K562 (cell line): ENCODE measurements at regions not wholly inside any gene's neighbourhood (a gene's known extent, or its start where the extent isn't known, plus 50 kb on each side); places are given as distances from the start of the nearest gene placed in this dataset.

Source experiments
- CBFB ChIP-seq: sonication (generic); formaldehyde crosslinking; IDR thresholded peaks from 2 replicates; pipeline ENCODE4 v1.4.0; 2020; ENCODE audit warnings: mild to moderate bottlenecking, missing genetic modification reagents
- HDGF ChIP-seq: fragments of 450-650 bp; IDR thresholded peaks from 2 replicates; pipeline ENCODE4 v1.6.1; 2016
- RBM22 ChIP-seq: fragments of 200-400 bp; formaldehyde crosslinking; IDR thresholded peaks from 2 replicates; pipeline ENCODE4 v1.6.1; 2018; ENCODE audit warnings: low read length, low read depth; ENCODE audit not compliant: poor library complexity, severe bottlenecking
- RBM25 ChIP-seq: fragments of 200-400 bp; formaldehyde crosslinking; IDR thresholded peaks from 2 replicates; pipeline ENCODE4 v1.6.1; 2018; ENCODE audit warnings: low read length, low read depth, moderate library complexity; ENCODE audit not compliant: severe bottlenecking
- REST ChIP-seq, 2 experiments: fragments of 450-650 bp; formaldehyde crosslinking in 1 of 2; IDR thresholded peaks; 2 replicates each; pipeline versions ENCODE4 v1.4.0 to v1.6.1; 2014 to 2020; ENCODE audit warnings: mild to moderate bottlenecking in 2 of 2, borderline replicate concordance in 1 of 2, low read depth in 1 of 2
- SNIP1 ChIP-seq: fragments of 450-650 bp; IDR thresholded peaks from 2 replicates; pipeline ENCODE4 v1.7.1; 2017; ENCODE audit warnings: low read depth, mild to moderate bottlenecking
- TEAD4 ChIP-seq, 2 experiments: sonication (generic) in 1 of 2; formaldehyde crosslinking in 1 of 2; IDR thresholded peaks; 2 replicates each; pipeline versions ENCODE4 v1.6.1 to v1.8.0; 2012 to 2022; ENCODE audit warnings: borderline replicate concordance in 1 of 2, inconsistent platforms in 1 of 2, low read length in 1 of 2, mild to moderate bottlenecking in 1 of 2, missing genetic modification reagents in 1 of 2
- TRIM28 ChIP-seq: fragments of 450-650 bp; IDR thresholded peaks from 2 replicates; pipeline ENCODE4 v1.6.1; 2017
- ZNF561 ChIP-seq: fragments of 450-650 bp; formaldehyde crosslinking; conservative IDR thresholded peaks from 2 replicates; pipeline ENCODE4 v1.4.0; 2020; ENCODE audit warnings: mild to moderate bottlenecking, moderate library complexity

- no peak for TF ChIP-seq TEAD4 (IDR thresholded peaks at IDR 0.05; ENCODE audit: low read length)
- no peak for TF ChIP-seq TEAD4 (CRISPR knock-in tag; IDR thresholded peaks at IDR 0.05; ENCODE audit: borderline replicate concordance)
- no peak for TF ChIP-seq ZNF561 (CRISPR knock-in tag)
- TF ChIP-seq RBM22: no peak
- no peak for TF ChIP-seq SNIP1
- no peak for TF ChIP-seq CBFB (CRISPR knock-in tag)
- TF ChIP-seq HDGF: no peak
- TF ChIP-seq REST (IDR thresholded peaks at IDR 0.05; ENCODE audit: borderline replicate concordance): no peak
- TF ChIP-seq REST (CRISPR knock-in tag; IDR thresholded peaks at IDR 0.05; ENCODE audit: low read depth): no peak
- peak; percentile 27 for TF ChIP-seq RBM25
- TF ChIP-seq TRIM28: no peak
Measured at GRCh38 chr5:81802625-81803024, 51.7 kb upstream of the SSBP2 start (continued).
